ENCODE measurements at regions not wholly inside any gene's neighbourhood (a gene's known extent, or its start where the extent isn't known, plus 50 kb on each side); places are given as distances from the start of the nearest gene placed in this dataset.

DNA sequence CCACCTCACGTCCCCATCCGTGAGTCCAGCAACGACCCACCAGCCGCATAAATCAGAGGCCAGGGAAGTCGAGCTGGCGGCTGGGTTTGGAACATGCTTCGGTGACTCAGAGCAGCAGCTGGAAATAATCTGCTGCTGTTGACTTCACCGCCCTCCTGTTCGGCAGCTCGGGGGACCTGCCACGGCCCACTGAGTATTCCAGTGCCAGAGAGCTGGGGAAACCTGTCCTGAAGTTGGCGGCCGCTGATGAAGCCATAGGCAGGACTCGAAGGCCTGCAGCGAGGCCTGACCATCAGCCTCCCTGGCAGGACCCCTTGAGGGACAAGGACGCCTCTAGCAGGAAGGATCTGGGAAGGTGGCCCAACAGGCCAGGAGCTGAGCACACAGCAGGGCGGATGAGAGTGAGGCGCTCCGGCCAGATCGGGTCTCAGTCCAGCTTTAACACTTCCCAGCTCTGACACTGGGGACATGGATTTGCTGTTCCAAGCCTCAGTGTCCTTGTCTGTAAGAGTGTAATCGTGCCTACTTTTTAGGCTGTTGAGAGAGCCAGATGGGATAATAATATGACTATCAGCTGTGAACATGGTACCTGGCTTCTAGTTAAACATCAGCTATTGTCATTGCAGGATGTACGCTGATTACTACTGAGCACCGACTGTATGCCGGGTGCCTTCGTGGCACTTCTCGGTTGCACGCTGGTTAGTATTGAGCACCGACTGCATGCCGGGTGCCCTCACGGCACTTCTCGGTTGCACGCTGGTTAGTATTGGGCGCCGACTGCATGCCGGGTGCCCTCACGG, 50.4 kb upstream of the CIBAR2 start:
- no peak for DNase-seq

DNA sequence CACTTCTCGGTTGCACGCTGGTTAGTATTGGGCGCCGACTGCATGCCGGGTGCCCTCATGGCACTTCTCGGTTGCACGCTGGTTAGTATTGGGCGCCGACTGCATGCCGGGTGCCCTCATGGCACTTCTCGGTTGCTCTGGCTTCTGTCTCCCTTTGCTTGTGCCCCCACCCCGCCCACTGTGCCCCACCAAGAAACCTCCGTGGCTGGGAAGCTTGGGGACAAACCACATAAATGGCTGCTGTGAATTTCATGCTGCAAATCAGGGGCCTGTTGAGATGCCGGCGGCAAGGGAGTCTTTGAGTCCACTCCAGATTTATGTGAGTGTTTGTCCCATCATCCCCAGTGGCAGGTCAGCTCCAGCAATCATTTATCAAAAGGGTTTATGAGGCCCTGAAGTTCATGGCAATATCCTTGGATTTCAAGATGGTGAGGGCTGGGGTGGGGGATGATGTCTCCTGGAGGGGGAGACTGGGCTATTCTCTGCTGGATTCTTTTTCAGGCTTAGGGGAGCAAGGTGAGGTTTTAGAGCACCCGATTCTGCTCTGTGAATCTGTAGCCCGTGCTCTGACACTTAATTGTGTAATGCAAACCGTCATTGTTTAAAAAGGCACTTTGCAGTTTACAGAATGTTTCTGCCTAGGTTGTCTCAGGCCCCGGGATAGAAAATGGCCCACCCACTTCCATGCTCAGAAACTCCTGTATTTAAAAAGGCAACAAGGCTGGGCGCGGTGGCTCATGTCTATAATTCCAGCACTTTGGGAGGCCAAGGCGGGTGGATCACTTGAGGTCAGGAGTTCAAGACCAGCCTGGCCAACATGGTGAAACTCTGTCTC, 51.2 kb upstream of the CIBAR2 start:
- DNase-seq: no peak

GRCh38 chr16:85164431-85164830, 52.2 kb upstream of the CIBAR2 start:
- DNase-seq: no peak

DNA sequence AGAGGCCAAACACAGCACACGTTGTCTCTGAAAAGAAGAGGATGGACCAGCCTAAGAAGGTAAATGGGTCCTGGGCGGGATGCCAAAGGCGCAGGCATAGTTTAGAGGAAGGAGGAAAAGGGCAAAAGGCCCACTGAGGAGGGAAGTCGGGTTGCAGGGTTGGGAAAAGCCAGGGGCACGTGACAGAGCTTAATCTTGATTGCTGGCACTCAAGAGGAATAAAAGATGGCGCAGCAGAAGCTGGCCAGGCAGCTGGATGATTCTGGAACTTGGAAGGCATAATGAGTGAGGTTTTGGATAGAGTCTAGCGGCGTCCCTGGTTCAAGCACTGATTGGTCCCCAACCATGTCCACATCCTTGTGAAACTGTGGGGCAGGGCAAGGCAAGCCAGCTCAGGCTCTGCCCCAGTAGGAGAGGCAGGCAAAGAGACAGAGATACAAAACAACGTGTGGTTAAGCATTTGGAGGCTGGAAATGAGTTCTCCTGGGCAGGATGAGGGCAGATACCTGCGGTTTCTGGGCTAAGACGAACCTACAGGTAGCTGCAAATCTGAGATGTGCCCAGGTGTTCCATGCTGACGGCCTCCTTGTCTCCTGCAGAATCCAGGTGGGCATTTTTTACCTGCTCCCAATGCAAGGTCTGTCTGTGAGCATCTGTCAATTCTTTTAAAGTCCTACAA, 52.7 kb upstream of the CIBAR2 start:
- no peak for DNase-seq

- no peak for DNase-seq
Observed at GRCh38 chr16:85165781-85166180, 53.5 kb upstream of the CIBAR2 start.

- no peak for DNase-seq
Observed at GRCh38 chr16:85166281-85166680, 54.0 kb upstream of the CIBAR2 start.

DNA sequence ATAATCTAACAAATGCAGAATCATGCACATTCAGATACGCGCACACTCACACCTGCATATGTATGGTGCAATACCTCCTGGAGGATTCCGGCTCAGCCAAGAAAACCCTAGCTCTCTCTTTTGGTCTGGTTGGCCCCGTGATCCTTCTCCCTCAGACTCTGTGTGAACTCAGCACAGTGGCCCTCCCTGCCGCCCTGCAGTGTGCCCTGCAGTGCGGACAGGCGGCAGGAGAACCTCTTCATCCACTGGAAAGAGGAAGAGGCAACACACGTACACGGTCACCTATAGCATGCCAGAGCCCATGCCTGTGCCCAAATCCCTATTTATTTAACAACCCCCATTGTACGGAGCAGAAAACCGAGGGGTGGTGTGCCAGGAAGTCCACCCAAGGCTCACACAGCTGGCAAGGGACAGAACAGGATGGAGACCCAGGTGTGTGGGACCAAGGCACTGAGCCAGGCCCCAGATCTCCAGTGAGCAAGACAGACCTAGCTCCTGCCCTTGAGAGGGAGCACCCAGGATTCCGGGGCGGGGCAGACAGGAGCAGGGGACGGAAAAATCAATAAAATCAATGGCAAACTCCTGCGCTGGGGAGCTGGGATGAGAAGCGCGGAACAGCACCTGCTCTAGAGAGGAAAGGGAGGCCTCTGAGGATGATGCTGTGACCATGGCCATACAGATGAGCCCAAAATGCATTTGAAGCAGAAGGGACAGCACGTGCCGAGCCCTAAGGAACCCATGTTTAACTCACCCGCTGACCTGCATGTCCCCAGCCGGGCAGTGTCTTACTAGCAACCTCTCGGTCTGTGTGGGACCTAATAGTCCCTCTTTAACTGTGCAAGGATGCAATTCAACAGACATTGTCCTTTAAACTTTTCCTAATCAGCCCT, 54.7 kb upstream of the CIBAR2 start:
- no peak for DNase-seq

- no peak for DNase-seq
Observed at GRCh38 chr16:85167589-85168537, 55.6 kb upstream of the CIBAR2 start.

GRCh38 chr16:85168732-85169256, 56.5 kb upstream of the CIBAR2 start:
- DNase-seq: no peak

GRCh38 chr16:85169333-85170065, 57.2 kb upstream of the CIBAR2 start:
- DNase-seq: no peak

DNA sequence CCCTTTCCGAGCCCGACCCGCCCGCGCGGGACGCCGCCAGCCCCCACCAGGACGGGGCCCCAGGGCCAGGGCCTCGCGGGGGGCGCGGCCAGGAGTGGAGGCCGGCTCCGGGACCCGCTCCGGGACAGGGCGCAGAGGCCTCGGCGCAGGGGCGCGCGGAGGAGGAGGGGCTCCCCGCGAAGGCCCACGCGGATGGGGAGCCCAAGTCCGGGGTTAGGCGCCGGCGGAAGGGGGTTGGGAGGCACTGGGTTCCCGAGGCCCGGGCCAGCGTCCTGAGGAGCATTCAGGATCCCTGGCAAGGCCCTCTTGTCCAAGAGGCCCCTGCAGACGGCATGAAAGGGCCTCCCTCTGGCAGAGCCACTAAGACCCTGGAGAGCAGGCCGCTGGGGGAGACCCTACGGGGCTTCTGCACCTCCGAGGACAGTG, 57.8 kb upstream of the CIBAR2 start:
- no peak for DNase-seq

DNA sequence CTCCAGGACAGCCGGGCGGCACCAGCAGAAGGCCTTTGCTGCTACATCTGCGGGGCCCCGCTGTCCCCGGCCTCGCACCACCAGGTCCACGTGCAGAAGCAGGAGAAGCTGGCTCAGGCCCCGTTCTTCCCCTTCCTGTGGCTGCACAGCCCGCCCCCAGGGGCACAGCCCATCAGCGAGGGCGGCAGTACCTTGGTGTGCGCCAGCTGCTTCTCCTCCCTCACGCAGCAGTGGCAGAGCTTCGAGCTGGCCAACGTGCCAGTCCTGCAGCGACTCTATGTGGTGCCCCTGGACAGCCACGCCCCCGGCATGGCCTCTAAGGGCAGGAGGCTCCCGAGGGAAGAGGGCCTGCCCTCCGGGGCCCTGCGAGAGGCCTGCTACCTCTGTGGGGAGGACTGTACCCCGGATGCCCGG, 58.3 kb upstream of the CIBAR2 start:
- DNase-seq: no peak

DNA sequence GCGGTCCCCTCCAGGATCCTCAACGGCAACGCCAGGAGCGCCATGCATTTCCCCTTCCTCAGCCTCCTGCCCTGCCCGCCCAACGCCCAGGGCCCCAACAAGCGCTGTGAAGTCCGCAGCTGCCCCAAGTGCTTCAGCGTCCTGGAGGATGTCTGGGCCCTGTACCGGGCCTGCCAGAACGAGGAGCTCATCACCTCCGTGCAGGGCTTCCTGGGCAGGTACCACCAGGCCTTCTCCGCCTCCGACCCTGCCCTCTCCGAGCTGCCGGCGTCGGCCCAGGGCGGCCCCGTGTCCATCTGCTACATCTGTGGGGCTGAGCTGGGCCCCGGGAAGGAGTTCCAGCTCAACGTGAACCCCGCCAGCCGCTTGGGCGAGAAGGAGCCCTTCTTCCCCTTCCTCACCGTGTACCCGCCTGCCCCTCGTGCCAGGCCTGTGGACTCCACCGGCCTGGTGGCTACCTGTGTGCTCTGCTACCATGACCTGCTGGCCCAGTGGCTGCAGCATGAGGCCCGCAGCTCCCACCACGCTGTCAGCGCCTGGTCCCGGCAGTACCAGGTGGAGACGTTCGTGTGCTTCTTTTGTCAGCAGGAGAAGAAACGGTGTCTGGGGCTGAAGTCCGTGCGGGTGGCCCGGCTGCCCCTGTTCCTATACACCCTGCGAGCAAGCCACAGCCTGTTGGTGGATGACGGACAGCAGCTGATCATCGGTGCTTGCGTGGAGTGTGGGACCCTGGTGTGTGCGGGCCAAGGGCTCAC, 58.9 kb upstream of the CIBAR2 start:
- no peak for DNase-seq

DNA sequence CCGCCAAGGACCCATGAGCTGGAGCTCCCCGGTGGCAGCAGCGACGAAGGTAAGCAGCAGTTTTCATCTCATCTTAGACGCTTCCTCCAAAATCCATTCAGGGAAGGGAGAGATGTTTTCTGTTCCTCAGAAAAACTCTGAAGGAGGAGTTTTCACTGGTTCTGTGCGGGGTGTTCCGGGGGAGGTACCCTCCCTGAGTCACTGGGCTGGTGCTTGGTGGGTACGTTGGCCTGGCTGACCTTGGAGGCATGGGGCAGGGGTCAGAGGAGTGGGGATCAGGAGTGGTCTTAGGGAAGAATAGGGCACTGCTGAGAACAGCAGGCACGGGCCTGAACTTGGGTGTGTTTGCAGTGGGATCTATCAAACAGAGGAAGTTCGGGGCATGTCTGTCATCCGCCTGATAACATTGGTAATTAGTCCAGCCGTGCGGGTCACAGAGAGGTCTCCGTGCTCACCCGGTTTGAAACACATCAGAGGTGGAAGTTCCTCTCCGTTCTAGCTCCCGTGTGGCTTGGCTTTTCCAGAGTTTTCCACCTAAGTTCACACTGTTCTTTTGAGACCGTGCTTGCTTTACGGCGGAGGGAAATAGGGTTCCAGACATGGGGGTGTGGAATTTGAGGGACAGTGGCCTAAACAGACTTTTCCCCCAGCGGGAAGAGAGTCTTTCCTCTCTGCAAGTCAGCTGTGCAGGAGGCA, 59.6 kb upstream of the CIBAR2 start:
- no peak for DNase-seq

DNA sequence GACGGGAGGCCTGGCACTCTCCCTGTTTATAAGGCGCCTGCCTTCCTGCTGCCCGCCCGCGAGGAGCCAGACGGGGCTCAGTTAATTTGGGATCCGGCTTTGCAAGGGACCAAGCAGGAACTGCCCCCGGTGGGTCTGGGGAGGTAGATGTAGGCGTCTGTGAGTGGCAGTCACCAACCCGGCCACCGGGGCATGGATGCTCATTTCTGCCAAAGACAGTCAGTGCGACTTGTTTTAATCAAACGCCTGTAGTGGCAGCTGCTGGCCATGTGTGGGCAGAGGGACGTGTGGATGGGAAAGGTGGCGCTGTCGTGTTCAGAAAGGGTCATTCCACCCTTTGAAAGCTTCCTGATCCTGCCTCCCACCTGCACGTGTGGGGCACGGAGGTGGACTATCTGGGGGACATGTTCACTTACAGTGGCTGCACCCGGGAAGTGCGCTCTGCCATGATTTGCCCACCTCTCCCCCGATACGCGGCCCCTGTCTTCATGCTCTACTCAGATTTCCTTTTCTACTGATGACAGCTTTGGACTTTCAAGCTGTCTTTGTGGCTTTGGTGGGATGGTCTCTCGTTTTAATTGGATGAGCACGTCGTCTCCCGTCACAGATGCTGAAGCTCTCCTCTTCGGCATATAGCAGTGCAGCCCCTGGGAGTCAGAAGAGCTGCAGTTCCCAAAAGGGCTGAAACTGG, 60.3 kb upstream of the CIBAR2 start:
- DNase-seq: no peak

- no peak for DNase-seq
Observed at GRCh38 chr16:85173146-85173980, 61.1 kb upstream of the CIBAR2 start.

Data from GOT3 (cell line).